ES-I3 (cell line): ENCODE measurements at regions not wholly inside any gene's neighbourhood (a gene's known extent, or its start where the extent isn't known, plus 50 kb on each side); places are given as distances from the start of the nearest gene placed in this dataset.

Experiments
- H3K36me3 ChIP-seq: 2 replicates; pipeline ENCODE4 v1.6.1; 2013; ENCODE audit warnings: mild to moderate bottlenecking, low read length, control low read depth, moderate library complexity; ENCODE audit not compliant: insufficient read depth
- H3K4me1 ChIP-seq: 2 replicates; pipeline ENCODE4 v1.6.1; 2013; ENCODE audit warnings: mild to moderate bottlenecking, control low read depth, low read length; ENCODE audit not compliant: insufficient read depth
- H3K9ac ChIP-seq: 2 replicates; pipeline ENCODE4 v1.6.1; 2013; ENCODE audit warnings: low read depth, mild to moderate bottlenecking, low read length, moderate library complexity
- H3K9me3 ChIP-seq: 2 replicates; pipeline ENCODE4 v1.6.1; 2013; ENCODE audit warnings: mild to moderate bottlenecking, low read length, moderate library complexity; ENCODE audit not compliant: control insufficient read depth, insufficient read depth

GRCh38 chr5:144960296-144960695 is 789.6 kb downstream of the KCTD16 start:
- H3K9ac ChIP-seq: no peak overlapping the region
- H3K4me1 ChIP-seq: no peaks in the 10 kb centered on the region
- H3K36me3 ChIP-seq: no peaks in the 10 kb centered on the region
- no peaks in the 10 kb centered on the region for H3K9me3 ChIP-seq

GRCh38 chr5:144958002-144958401 is 787.3 kb downstream of the KCTD16 start:
- Histone ChIP-seq H3K4me1 (no peaks in the 10 kb centered on the region), H3K9ac (no peak overlapping the region), H3K9me3 (no peaks in the 10 kb centered on the region), H3K36me3 (no peaks in the 10 kb centered on the region)

GRCh38 chr5:144950996-144951395 is 780.3 kb downstream of the KCTD16 start:
- no peak overlapping the region for H3K9ac ChIP-seq
- no peaks in the 10 kb centered on the region for H3K4me1 ChIP-seq
- no peaks in the 10 kb centered on the region for H3K36me3 ChIP-seq
- H3K9me3 ChIP-seq: no peaks in the 10 kb centered on the region

GRCh38 chr5:144947023-144947422 is 776.4 kb downstream of the KCTD16 start:
- Histone ChIP-seq H3K36me3 (no peaks in the 10 kb centered on the region), H3K9me3 (no peaks in the 10 kb centered on the region), H3K9ac (no peak overlapping the region), H3K4me1 (no peaks in the 10 kb centered on the region)

- H3K4me1 ChIP-seq: no peaks in the 10 kb centered on the region
- H3K9me3 ChIP-seq: no peaks in the 10 kb centered on the region
- H3K9ac ChIP-seq: no peak overlapping the region
- H3K36me3 ChIP-seq: no peaks in the 10 kb centered on the region
Measured at GRCh38 chr5:144945503-144945902, 774.8 kb downstream of the KCTD16 start.

- no peaks in the 10 kb centered on the region for H3K36me3 ChIP-seq
Measured at GRCh38 chr5:144944936-144945335, 774.3 kb downstream of the KCTD16 start.

GRCh38 chr5:144941004-144941403 is 770.3 kb downstream of the KCTD16 start:
- Histone ChIP-seq H3K4me1 (no peaks in the 10 kb centered on the region), H3K9me3 (no peaks in the 10 kb centered on the region), H3K36me3 (no peaks in the 10 kb centered on the region), H3K9ac (no peak overlapping the region)

More at GRCh38 chr5:144944936-144945335, 774.3 kb downstream of the KCTD16 start:
- no peak overlapping the region for H3K9ac ChIP-seq
- H3K4me1 ChIP-seq: no peaks in the 10 kb centered on the region
- no peaks in the 10 kb centered on the region for H3K9me3 ChIP-seq

- Histone ChIP-seq H3K9ac (no peak overlapping the region), H3K4me1 (no peaks in the 10 kb centered on the region), H3K9me3 (no peaks in the 10 kb centered on the region), H3K36me3 (no peaks in the 10 kb centered on the region)
Measured at GRCh38 chr5:144918371-144918770, 747.7 kb downstream of the KCTD16 start.

GRCh38 chr5:144915452-144915851 is 744.8 kb downstream of the KCTD16 start:
- Histone ChIP-seq H3K4me1 (no peaks in the 10 kb centered on the region), H3K36me3 (no peaks in the 10 kb centered on the region), H3K9ac (no peak overlapping the region), H3K9me3 (no peaks in the 10 kb centered on the region)

- Histone ChIP-seq H3K36me3 (no peaks in the 10 kb centered on the region), H3K4me1 (no peaks in the 10 kb centered on the region)
Measured at GRCh38 chr5:144913661-144914060, 743.0 kb downstream of the KCTD16 start.

GRCh38 chr5:144896473-144896872 is 725.8 kb downstream of the KCTD16 start:
- H3K9me3 ChIP-seq: no peaks in the 10 kb centered on the region

More at GRCh38 chr5:144913661-144914060, 743.0 kb downstream of the KCTD16 start:
- Histone ChIP-seq H3K9ac (no peak overlapping the region), H3K9me3 (no peaks in the 10 kb centered on the region)

GRCh38 chr5:144886668-144887067 is 716.0 kb downstream of the KCTD16 start:
- Histone ChIP-seq H3K9me3 (no peaks in the 10 kb centered on the region), H3K9ac (no peak overlapping the region), H3K36me3 (no peaks in the 10 kb centered on the region), H3K4me1 (no peaks in the 10 kb centered on the region)

More at GRCh38 chr5:144896473-144896872, 725.8 kb downstream of the KCTD16 start:
- Histone ChIP-seq H3K9ac (no peak overlapping the region), H3K4me1 (no peaks in the 10 kb centered on the region), H3K36me3 (no peaks in the 10 kb centered on the region)

- no peaks in the 10 kb centered on the region for H3K9me3 ChIP-seq
- H3K9ac ChIP-seq: no peak overlapping the region
- no peaks in the 10 kb centered on the region for H3K4me1 ChIP-seq
- H3K36me3 ChIP-seq: no peaks in the 10 kb centered on the region
Measured at GRCh38 chr5:144882739-144883283, 712.1 kb downstream of the KCTD16 start.

- Histone ChIP-seq H3K4me1 (no peaks in the 10 kb centered on the region), H3K36me3 (no peaks in the 10 kb centered on the region), H3K9ac (no peak overlapping the region)
Measured at GRCh38 chr5:144880513-144880912, 709.8 kb downstream of the KCTD16 start.

GRCh38 chr5:144876990-144877389 is 706.3 kb downstream of the KCTD16 start:
- Histone ChIP-seq H3K9me3 (no peaks in the 10 kb centered on the region), H3K4me1 (no peaks in the 10 kb centered on the region), H3K36me3 (no peaks in the 10 kb centered on the region), H3K9ac (no peak overlapping the region)

More at GRCh38 chr5:144880513-144880912, 709.8 kb downstream of the KCTD16 start:
- H3K9me3 ChIP-seq: no peaks in the 10 kb centered on the region

- H3K9ac ChIP-seq: no peak overlapping the region
Measured at GRCh38 chr5:144873076-144873475, 702.4 kb downstream of the KCTD16 start.

More at GRCh38 chr5:144873076-144873475, 702.4 kb downstream of the KCTD16 start:
- Histone ChIP-seq H3K9me3 (no peaks in the 10 kb centered on the region), H3K4me1 (no peaks in the 10 kb centered on the region), H3K36me3 (no peaks in the 10 kb centered on the region)
